NCI-H1930 (cell line): ENCODE measurements at regions not wholly inside any gene's neighbourhood (a gene's known extent, or its start where the extent isn't known, plus 50 kb on each side); places are given as distances from the start of the nearest gene placed in this dataset.

Source experiments
- DNase-seq, 2 experiments: peaks; one replicate each; lab custom pipeline; 2025; lab: John Stamatoyannopoulos, UW

DNA sequence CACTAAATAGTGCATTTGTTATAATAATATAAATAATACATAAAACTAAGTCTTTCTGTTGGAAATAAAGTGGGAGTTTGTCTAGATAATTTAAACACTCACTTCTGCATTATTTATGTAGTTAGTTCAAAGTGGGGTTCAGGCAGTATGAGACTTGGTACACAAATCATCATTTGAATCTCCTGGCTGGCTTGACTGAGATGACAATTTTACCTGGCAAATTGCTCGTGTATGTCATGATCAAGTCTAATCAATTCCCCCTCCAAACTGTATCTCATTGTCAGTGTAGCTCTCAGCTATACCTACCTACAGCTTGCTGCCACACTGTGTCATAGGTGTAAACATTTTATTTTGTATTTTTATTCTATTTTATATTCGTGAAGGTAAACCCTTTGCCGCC lies 563.4 kb upstream of the TENM3 start:
- no peak for DNase-seq

DNA sequence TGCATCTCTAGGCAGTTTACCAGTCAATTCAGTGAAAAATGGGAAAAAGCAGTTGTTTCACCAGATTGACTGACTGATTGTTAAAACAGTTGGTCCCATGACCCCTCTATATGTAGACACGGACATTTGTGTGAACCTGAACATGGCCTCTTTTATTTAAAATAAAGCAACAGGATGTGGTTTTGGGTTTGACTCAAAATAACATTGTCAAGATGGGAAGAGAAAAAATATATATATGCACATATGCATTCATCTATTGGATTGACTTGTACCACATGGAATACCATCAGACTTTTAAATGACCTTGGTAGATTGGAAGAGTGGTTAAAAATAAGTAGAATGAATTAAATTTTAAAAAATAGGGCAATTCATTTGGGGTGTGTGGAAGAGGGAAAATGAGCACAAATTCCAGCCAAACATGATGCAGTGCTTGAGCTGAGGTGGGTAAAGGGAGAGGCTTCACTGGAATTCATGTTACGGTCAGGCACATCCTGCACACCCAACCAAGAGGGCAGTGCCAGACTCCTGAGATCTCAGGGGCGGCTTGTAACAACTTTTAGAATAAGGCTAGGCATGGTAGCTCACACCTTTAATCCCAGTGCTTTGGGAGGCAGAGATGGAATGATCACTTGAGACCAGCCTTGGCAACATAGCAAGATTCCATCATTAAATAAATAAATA lies 560.7 kb upstream of the TENM3 start:
- DNase-seq, result no peak

DNA sequence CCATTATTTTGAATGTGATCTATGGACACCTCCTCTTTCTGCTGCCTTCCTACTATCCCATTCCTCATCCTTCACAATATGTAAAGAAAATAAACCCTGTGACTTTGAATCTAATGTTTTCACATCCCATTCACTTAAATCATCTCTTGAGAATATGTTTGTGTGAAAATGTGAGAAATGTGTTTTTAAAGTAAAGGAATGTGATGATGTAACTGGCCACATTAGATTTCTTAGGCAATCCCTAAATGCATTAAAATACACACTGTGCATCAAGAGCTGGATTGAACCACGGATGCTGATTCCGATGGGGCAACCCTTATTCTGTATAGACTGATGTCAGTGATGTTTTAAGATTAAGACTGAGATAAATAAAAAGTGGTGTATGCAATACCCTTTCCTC lies 558.9 kb upstream of the TENM3 start:
- DNase-seq, result no peak

DNA sequence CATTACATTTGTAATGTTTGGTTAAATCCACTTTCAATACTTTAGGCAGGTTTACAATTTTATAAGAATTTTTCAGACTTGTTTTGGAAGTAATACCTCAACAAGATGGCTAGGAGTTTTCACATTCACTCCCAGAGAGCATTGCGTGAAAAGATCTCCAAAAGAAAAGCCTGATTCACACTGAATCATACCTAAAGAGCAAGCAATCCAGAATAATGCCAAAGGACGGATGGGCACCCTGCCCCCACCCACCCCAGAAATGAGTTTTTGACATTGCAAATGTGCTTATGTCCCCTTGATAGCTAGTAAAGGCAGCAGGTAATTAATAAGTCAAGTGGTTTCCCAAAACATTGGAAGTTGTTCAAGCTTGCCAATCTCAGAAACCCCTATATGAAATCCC lies 557.7 kb upstream of the TENM3 start:
- no peak for DNase-seq

DNA sequence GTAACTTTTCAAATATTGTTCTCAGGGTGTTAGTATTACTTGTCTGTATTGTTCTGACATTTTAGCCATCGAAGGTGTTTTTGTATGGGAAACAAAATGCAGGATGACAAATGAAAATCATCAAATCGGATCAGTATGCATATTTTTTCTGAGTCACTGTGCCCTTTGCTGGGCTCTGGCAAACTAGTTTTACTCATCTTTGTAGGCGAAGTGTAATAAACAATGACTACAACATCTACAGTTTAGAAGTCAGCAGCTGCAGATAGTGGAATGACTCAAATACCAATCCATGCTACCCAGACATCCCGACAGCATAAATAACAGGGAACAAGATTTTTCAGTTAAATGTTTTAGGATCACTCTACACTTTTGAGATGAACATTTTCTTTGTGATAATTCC lies 557.3 kb upstream of the TENM3 start:
- no peak for DNase-seq

DNA sequence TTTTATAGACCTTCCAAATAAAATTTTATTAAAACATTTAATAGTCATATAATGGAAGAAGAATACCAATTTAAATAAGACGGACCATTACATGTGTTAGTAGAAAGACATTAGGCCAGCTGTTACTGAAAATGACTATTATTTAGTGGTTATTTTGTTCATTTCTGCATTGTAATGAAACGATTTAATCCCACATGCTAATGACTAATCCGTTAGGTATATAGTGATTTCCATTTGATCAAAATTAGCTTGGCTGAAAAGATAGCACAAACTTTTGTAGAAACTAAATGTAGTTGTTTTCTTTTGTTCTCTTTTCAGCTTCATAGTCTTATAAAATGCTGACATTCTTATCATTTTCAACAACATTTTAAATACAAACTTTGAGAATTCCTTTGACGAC lies 556.1 kb upstream of the TENM3 start:
- no peak for DNase-seq

DNA sequence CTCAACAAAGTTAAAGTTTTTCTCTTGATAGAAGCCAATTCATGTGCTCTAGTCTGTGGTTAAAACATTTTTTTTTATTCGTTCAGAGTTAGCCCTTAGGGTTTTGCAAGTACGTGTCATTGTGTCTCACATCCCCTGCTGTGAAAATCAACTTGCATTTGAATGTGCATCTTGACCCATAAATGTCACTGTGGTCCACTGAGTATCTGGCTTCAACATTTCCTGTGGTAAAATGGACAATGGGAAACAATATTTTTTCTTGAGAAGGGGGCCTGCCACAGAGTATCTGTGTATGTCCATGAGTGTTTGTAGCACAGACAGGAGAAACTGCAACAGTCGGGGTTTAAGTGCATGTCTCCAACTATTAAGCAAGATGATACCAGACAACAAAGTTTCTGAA lies 554.8 kb upstream of the TENM3 start:
- no peak for DNase-seq

DNA sequence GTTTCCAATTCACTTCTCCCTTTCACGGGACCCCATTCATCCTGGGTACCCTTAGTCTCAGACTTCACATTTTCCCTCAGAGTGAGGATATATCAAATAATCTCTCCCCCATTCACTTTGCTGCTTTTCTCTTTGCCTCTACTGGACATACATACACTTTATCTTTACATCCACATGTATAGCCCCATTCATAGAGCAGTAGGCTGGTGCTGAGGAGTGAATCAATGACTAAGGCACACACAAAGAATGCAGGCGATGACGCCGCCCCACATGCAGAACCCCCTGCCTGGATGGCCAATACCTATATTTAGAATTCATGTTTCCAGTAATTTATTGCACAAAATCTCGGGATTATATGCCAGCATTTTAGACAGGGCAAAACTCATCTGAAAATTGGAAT lies 554.3 kb upstream of the TENM3 start:
- no peak for DNase-seq

DNA sequence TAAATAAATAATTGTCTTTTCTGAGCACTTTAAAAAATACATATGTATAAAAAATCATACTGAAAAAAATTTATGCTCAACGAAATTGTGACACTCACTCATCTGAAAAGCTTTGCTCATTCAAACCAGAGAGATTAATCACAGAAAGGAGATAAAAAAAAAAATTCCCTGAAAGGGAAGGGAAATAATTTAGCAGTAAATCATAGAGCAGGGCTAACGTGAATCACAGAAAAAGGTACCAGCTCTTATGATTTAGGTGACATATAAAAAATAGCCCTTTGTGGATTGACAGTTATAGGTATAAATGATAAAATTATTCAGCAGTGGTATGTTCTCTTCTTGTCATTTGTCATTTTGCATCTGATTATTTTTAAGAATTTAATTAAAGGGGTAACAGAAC lies 552.7 kb upstream of the TENM3 start:
- no peak for DNase-seq

DNA sequence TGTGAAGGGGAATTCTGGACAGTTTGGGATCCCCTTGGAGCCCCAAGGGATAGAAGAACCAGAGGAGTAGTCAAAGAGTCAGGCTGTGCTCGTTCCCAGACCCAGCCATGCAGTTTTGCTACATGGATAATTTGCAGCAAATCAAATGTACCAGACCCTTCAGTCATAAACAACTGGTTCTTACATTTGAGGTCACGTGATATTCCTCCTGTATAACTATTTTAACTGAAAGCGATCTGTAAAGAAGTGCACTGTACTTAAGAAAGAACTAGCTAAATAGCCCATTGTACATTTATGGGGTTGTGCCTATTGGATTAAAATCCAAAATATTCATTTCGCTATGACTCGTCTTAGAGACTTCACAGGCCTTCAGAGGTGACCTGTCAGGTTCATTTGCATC lies 550.2 kb upstream of the TENM3 start:
- no peak for DNase-seq

DNA sequence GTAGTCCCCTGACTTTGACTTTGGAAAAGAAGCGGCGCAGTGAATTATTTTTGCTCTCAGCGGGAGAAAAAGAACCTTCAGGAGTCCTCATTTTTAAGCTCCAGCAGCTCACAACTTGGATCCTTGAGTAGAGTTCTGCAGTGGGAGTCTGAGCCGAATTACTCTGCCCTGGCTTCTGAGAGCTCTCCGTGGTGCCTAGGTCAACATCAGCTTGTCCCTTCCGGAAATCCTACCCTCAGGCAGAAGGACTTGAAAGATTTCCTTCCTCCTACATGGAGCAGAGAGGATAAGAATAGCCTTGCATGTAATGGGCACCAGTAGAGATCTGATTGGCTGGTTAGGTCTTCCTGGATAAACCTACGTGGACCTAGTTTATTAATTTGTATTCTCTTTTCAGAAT lies 549.7 kb upstream of the TENM3 start:
- no peak for DNase-seq

DNA sequence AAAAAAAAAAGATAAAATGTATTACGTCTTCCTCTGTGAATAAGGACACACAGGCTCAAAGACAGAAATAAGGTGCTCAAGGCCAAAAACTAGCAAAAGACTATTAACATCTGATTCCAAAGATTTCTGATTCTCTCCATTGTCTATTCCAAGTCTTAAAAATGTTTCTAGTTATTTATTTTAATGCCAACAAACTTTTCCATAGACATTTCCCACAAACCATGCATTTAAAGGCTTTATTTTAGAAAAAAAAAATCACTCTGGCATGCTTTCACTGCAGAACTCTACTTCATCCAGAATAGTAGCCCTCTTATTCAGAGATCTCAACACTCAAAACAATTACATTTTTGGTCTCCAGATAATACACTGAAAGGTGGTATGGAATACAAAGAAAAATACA lies 545.0 kb upstream of the TENM3 start:
- DNase-seq, result no peak

DNA sequence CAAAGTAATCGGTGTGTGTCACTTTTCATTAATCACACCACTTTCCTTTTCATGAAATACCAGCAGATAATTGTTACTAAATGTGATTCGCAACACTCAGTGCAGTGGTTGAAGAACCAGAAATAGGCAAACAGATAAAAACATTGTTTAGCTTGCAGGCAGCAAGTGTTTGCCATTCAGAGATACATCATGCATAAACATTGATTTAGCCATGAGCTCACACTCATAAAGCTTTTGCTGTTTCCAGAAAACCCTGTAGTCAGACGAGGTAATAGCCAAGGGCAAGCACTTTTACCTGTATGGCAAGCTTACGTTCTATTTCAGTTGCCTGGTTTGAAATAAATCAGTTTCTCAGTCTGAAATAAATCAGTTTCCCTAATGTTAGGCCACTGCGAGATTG lies 542.0 kb upstream of the TENM3 start:
- DNase-seq, result no peak

DNA sequence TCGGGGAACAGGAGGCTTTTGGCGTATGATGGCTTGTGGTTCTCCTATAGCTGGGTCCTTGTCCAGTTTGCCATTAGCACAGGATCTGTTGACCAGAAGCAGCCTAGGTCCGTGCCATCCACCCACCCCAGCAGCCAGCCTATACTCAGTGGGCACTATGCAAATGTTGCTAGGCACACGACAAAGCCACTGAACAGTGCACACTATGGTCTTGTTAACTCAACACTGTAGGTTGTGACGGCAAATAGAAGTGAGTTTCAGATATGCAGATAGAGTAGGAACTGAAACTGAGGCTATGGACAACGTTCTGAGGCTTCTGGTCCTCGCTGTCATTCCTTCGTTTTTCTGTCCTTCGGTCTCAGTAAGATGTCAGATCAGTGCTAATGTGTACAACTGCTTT lies 541.3 kb upstream of the TENM3 start:
- no peak for DNase-seq

DNA sequence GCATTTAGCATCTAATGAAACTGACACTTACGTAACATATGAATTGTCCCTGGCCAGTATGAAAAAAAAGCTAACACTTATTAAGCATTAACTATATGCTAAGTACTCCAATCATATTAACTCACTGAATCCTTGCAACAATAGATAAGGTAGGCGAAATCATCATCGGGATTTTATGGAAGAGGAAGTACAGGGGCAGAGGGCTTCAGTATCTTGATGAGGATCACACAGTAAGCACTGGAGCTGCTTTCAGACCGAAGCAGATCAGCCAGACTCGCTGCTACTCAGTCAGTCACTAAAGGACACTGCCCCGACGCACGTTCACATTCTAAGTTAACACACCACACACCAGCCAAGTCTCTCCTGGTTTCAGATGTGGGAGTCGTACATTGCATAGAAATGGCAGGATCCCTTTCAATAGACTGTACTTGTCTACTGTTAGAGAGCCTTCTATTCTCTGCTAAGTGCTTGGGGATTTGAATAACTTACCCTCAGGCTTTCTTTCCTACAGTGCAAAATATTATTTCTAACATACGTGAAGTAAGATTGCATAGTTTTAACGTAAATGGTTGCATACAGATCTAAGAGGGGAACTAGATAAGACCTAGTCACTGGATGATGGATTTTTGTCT lies 540.2 kb upstream of the TENM3 start:
- no peak for DNase-seq

DNA sequence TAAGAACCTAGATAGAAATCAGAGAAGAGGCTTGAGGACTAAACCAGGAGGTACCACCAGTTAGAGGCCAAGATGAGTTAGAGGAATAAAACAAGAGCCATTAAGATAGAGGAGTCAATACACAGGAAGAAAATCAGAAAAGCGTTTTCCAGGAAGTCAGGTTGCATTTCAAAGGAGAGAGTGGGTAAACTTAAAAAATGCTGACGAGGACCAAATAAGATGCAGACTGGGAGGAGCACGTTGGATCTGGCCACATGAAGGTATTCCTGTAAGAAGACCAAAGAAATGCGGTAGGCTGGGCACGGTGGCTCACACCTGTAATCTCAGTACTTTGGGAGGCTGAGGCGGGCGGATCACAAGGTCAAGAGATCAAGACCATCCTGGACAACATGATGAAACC lies 533.1 kb upstream of the TENM3 start:
- no peak for DNase-seq

DNA sequence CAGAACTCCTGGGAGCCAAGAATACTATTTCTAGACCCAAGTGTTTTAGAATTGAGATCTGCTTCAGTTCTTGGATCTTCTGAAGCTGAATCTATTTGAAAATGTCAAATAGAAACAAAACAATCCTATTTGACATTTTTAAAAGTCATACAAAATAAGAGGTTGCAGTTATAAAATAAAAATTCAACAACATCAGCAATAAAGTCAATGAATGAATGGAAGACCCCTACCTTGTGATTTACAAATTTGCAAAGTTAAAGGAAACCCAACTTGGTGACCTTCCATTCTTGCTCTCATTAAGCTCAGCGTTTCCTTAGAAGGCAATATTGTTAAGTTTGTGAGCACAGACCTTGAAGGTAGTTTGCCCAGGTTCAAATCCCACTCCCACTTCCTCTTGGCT lies 531.8 kb upstream of the TENM3 start:
- DNase-seq, result no peak

DNA sequence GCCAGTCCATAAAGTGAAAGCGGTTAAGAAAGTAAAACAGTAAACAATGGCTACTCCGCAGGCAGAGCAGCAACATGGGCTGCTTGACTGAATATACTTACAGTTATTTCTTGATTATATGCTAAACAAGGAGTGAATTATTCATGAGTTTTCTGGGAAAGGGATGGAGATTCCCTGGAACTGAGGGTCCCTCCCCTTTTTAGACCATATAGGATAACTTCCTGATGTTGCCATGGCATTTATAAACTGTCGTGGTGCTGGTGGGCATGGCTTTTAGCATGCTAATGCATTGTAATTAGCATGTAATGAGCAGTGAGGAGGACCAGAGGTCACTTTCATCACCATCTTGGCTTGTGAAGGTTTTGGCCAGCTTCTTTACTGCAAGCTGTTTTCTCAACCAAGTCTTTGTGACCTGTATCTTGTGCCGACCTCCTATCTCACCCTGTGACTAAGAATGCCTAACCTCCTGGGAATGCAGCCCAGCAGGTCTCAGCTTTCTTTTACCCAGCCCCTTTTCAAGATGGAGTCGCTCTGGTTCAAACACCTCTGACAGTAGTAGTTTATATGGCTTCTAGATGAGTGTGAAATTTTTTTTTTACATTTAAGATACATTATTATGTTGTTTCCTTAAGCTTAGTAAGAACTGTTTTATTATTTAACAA lies 514.8 kb upstream of the TENM3 start:
- DNase-seq, result no peak

DNA sequence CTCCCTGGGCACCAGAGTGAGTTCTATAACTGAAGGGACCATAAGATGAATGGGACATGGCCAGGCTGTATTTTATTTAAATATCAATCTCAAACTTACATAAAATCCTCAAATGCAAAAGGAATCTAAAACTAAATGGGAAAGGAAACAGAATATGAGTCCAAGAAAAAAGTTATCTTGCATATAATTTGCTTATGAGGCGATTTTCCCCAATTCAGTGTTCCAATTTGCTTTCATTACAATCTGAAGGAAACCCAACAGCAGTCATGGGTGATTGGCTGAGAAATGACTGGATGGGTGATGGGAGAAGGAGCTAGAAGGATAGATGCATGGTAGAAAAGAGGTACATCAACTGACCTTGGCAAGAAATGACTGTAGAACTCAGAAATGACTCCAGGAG lies 511.3 kb upstream of the TENM3 start:
- no peak for DNase-seq

DNA sequence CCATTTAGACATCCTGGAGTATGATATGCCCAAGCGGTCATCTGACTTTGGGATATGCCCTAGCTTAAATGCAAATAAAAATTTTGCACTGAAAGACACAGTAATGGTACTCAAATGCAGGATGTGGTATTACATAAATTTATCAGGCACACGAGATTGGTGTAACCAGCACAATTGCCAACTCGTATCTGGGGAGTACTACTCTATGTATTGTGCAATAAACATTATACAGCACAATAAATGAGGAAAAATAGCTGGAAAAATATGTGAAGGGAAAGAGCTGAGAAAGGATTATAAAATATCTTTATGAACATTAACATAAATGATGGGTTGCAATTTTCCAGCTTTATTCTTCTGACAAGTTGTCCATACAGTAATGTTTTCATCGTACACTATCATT lies 505.5 kb upstream of the TENM3 start:
- DNase-seq, result no peak

DNA sequence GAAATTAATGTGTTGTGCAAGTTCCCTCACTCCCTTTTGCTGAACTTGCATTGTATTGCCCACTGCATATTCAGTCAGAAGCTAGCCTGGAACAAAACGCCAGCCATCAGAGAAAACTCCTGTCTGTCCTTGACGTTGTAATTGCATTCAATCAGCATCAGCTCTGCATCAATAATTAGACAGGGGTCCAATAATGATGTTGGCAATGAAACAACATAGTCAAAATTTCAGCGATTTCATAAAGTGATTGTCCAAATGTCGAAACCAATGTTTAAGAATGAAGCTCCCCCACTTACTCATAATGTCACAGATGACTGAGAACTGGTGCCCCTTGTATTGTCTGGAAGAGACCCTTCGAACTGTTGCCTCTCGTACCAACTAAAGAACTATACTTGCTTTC lies 504.2 kb upstream of the TENM3 start:
- no peak for DNase-seq

DNA sequence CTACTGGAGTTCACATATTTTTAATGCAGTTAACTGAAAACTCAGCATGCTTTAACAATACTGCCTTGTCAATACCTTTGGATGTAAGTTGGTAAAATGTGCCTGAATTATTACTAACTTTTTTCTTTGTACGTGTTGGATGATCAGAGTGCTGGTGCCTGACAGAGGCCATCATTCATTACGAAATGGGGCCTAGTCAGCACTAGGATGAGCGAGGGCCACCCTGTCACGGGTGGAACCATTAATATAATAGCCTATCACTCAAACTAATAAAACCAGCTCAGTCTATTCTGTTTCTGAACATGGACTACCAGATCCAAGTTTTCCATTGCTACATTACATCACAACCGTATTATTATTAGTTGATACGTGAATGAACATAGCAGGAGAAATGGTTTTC lies 501.7 kb upstream of the TENM3 start:
- DNase-seq, result no peak

DNA sequence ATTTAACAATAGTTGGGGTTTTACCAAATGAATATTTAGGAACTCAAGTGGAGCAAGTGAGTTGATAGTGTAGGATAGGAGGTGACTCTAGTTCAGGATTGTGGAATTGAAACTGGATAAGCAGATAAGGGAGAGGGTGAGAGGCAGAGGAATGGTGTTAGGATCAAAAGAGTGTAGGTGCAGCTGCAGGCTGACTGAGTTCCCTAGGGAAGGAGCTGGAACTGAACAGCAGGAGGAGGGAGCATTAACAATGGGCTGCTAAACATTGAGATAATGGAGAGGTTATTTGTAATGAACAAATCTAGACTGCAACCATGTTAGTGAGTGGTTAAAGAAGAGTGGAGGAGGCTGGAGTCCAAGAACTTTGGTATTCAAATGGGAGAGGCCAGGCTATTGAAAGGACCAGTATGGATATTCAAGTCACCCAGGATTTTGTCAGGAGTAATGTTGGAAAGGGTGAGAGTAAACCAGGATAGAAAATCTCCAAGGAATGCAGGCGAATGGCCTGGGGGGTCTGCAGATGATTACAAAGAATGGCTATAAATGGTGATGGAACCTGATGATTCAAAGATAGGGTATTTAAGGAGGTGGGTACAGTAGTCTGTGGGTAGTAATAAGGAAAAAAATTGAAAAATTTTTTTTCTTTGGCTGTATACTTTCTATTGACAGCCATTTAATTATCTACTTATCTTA lies 497.1 kb upstream of the TENM3 start:
- DNase-seq, result no peak
